HepG2 (cell line): ENCODE measurements at regions not wholly inside any gene's neighbourhood (a gene's known extent, or its start where the extent isn't known, plus 50 kb on each side); places are given as distances from the start of the nearest gene placed in this dataset.

ENCODE experiments used
- ATAD3A ChIP-seq: sonication (generic); formaldehyde crosslinking; IDR thresholded peaks from 2 replicates; pipeline ENCODE4 v1.4.0; 2020; ENCODE audit warnings: missing genetic modification reagents
- CBFB ChIP-seq: sonication (generic); formaldehyde crosslinking; IDR thresholded peaks from 2 replicates; pipeline ENCODE4 v1.4.0; 2020; ENCODE audit warnings: missing genetic modification reagents
- FOXK2 ChIP-seq: fragments of 450-650 bp; IDR thresholded peaks from 2 replicates; pipeline ENCODE4 v1.6.1; 2016
- FOXP1 ChIP-seq, 2 experiments: fragments of 450-650 bp in 1 of 2; IDR thresholded peaks; 2 replicates each; pipeline ENCODE4 v1.6.1; 2017 to 2018; ENCODE audit warnings: antibody characterized with exemption in 1 of 2
- FOXP4 ChIP-seq: sonication (generic); formaldehyde crosslinking; IDR thresholded peaks from 2 replicates; pipeline ENCODE4 v1.4.0; 2020; ENCODE audit warnings: missing genetic modification reagents
- GATAD2A ChIP-seq: IDR thresholded peaks from 2 replicates; pipeline ENCODE4 v1.6.1; 2016
- HDAC2 ChIP-seq: sonication (generic); formaldehyde crosslinking; IDR thresholded peaks from 2 replicates; pipeline ENCODE4 v1.4.0; 2020; ENCODE audit warnings: missing genetic modification reagents
- HOMEZ ChIP-seq: IDR thresholded peaks from 2 replicates; pipeline ENCODE4 v1.6.1; 2016; ENCODE audit warnings: low read depth
- MBD4 ChIP-seq: IDR thresholded peaks from 2 replicates; pipeline ENCODE4 v1.6.1; 2012; ENCODE audit warnings: low read length, inconsistent platforms, borderline replicate concordance
- MIER2 ChIP-seq: IDR thresholded peaks from 2 replicates; pipeline ENCODE4 v1.6.1; 2016; ENCODE audit warnings: missing biosample characterization, missing genetic modification reagents
- MLLT10 ChIP-seq: sonication (generic); formaldehyde crosslinking; IDR thresholded peaks from 2 replicates; pipeline ENCODE4 v1.4.0; 2020; ENCODE audit warnings: missing genetic modification reagents
- NCOA2 ChIP-seq: sonication (generic); formaldehyde crosslinking; IDR thresholded peaks from 2 replicates; pipeline ENCODE4 v1.8.0; 2022; ENCODE audit warnings: inconsistent platforms
- SAP130 ChIP-seq: IDR thresholded peaks from 2 replicates; pipeline ENCODE4 v1.6.1; 2016; ENCODE audit warnings: low read depth
- SRF ChIP-seq: IDR thresholded peaks from 2 replicates; pipeline ENCODE4 v1.6.1; 2011; ENCODE audit warnings: mild to moderate bottlenecking, low read depth, low read length, moderate library complexity
- TCF7L2 ChIP-seq: IDR thresholded peaks from 2 replicates; pipeline ENCODE4 v1.6.1; 2011; ENCODE audit warnings: mild to moderate bottlenecking, low read depth, low read length, moderate library complexity
- TRIM24 ChIP-seq: sonication (generic); formaldehyde crosslinking; IDR thresholded peaks from 2 replicates; pipeline ENCODE4 v1.8.0; 2022; ENCODE audit warnings: mild to moderate bottlenecking, missing genetic modification reagents
- ZBTB34 ChIP-seq: sonication (generic); formaldehyde crosslinking; IDR thresholded peaks from 2 replicates; pipeline ENCODE4 v1.8.0; 2022; ENCODE audit warnings: mild to moderate bottlenecking, missing genetic modification reagents
- ZNF296 ChIP-seq: sonication (generic); formaldehyde crosslinking; conservative IDR thresholded peaks from 2 replicates; pipeline ENCODE4 v1.5.0; 2020; ENCODE audit warnings: mild to moderate bottlenecking, missing genetic modification reagents
- ZNF549 ChIP-seq: sonication (generic); formaldehyde crosslinking; IDR thresholded peaks from 2 replicates; pipeline ENCODE4 v1.5.0; 2020; ENCODE audit warnings: missing genetic modification reagents
- ZNF614 ChIP-seq: IDR thresholded peaks from 2 replicates; pipeline ENCODE4 v1.6.1; 2018; ENCODE audit warnings: missing biosample characterization, missing genetic modification reagents, inconsistent platforms, borderline replicate concordance
- ZNF644 ChIP-seq: IDR thresholded peaks from 2 replicates; pipeline ENCODE4 v1.6.1; 2016; ENCODE audit warnings: low read depth
- ZNF670 ChIP-seq: sonication (generic); formaldehyde crosslinking; IDR thresholded peaks from 2 replicates; pipeline ENCODE4 v1.8.0; 2022; ENCODE audit warnings: mild to moderate bottlenecking, missing genetic modification reagents, borderline replicate concordance
- ZNF782 ChIP-seq: sonication (generic); formaldehyde crosslinking; IDR thresholded peaks from 2 replicates; pipeline ENCODE4 v1.4.0; 2020; ENCODE audit warnings: missing genetic modification reagents, mild to moderate bottlenecking, borderline replicate concordance
- ZNF841 ChIP-seq: sonication (generic); formaldehyde crosslinking; IDR thresholded peaks from 2 replicates; pipeline ENCODE4 v1.8.1; 2023; ENCODE audit warnings: missing genetic modification reagents, borderline replicate concordance
- ZSCAN9 ChIP-seq: IDR thresholded peaks from 2 replicates; pipeline ENCODE4 v1.6.1; 2016; ENCODE audit warnings: borderline replicate concordance
- TF ChIP-seq, protein P1 (sequence below): sonication (generic); formaldehyde crosslinking; IDR thresholded peaks from 2 replicates; pipeline ENCODE4 v1.8.0; 2023; ENCODE audit warnings: mild to moderate bottlenecking, missing genetic modification reagents
- TF ChIP-seq, protein P2 (sequence below): sonication (generic); formaldehyde crosslinking; IDR thresholded peaks from 2 replicates; pipeline ENCODE4 v1.8.0; 2022; ENCODE audit warnings: mild to moderate bottlenecking, missing genetic modification reagents, moderate library complexity

- TF ChIP-seq ZBTB34 (CRISPR knock-in tag) (0 out of 2 replicates have a peak, but pooled peaks have one; percentile 31), ZNF782 (CRISPR knock-in tag) (no peak), MIER2 (CRISPR knock-in tag) (peak; percentile 13; the same call in 1 of the 2 replicates), SAP130 (peak; percentile 44; the same call in 1 of the 2 replicates), NCOA2 (CRISPR knock-in tag) (peak; percentile 88), MLLT10 (CRISPR knock-in tag) (no peak), MBD4 (0 out of 2 replicates have a peak, but pooled peaks have one; percentile 31), ZSCAN9 (peak; percentile 46; the same call in 1 of the 2 replicates), ZNF644 (CRISPR knock-in tag) (peak; percentile 81), TCF7L2 (0 out of 2 replicates have a peak, but pooled peaks have one; percentile 9), GATAD2A (CRISPR knock-in tag) (peak; percentile 85), ZNF549 (no peak), ATAD3A (CRISPR knock-in tag) (no peak), ZNF614 (CRISPR knock-in tag) (peak; percentile 65; the same call in 1 of the 2 replicates), CBFB (CRISPR knock-in tag) (peak; percentile 48; the same call in 1 of the 2 replicates), FOXP4 (peak; percentile 57; the same call in 1 of the 2 replicates), TRIM24 (CRISPR knock-in tag) (0 out of 2 replicates have a peak, but pooled peaks have one; percentile 34), HDAC2 (CRISPR knock-in tag) (peak; percentile 65; the same call in 1 of the 2 replicates), FOXP1 (IDR thresholded peaks at IDR 0.05) (no peak), FOXP1 (CRISPR knock-in tag; IDR thresholded peaks at IDR 0.05) (peak; percentile 64; the same call in 1 of the 2 replicates), SRF (peak; percentile 87), ZNF841 (CRISPR knock-in tag) (no peak), HOMEZ (CRISPR knock-in tag) (peak; percentile 86), ZNF670 (CRISPR knock-in tag) (peak; percentile 93), ZNF296 (CRISPR knock-in tag) (no peak), FOXK2 (peak; percentile 55; the same call in 1 of the 2 replicates)
- TF ChIP-seq, protein P1, sequence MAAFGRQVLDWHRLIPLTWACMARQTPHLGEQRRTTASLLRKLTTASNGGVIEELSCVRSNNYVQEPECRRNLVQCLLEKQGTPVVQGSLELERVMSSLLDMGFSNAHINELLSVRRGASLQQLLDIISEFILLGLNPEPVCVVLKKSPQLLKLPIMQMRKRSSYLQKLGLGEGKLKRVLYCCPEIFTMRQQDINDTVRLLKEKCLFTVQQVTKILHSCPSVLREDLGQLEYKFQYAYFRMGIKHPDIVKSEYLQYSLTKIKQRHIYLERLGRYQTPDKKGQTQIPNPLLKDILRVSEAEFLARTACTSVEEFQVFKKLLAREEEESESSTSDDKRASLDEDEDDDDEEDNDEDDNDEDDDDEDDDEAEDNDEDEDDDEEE (CRISPR knock-in tag): no peak
- TF ChIP-seq, protein P2, sequence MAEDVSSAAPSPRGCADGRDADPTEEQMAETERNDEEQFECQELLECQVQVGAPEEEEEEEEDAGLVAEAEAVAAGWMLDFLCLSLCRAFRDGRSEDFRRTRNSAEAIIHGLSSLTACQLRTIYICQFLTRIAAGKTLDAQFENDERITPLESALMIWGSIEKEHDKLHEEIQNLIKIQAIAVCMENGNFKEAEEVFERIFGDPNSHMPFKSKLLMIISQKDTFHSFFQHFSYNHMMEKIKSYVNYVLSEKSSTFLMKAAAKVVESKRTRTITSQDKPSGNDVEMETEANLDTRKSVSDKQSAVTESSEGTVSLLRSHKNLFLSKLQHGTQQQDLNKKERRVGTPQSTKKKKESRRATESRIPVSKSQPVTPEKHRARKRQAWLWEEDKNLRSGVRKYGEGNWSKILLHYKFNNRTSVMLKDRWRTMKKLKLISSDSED (CRISPR knock-in tag): no peak
Observed at GRCh38 chr6:139508576-139508975, 134.1 kb upstream of the CITED2 start (continued).
